ENCODE measurements at regions not wholly inside any gene's neighbourhood (a gene's known extent, or its start where the extent isn't known, plus 50 kb on each side); places are given as distances from the start of the nearest gene placed in this dataset.

GRCh38 chr15:98536976-98537375 is 111.4 kb upstream of the IGF1R start:
- TF ChIP-seq CTCF (IDR thresholded peaks at IDR 0.05 in 8 of 11, conservative IDR thresholded peaks at IDR 0.05 in 3 of 11) (no peak), POLR2AphosphoS5 (IDR thresholded peaks at IDR 0.05) (no peak)

All from spleen (tissue), 7 donors.